Astrocyte of the cerebellum (primary cell): ENCODE measurements at regions not wholly inside any gene's neighbourhood (a gene's known extent, or its start where the extent isn't known, plus 50 kb on each side); places are given as distances from the start of the nearest gene placed in this dataset.

Experiments used
- DNase-seq: peaks from one replicate; pipeline ENCODE4 v3.0.0-alpha.2; 2011; ENCODE audit warnings: low read depth
- H3K4me3 ChIP-seq: 2 replicates; pipeline ENCODE4 v1.5.1; 2011; ENCODE audit warnings: mild to moderate bottlenecking, low read depth, low read length, moderate library complexity
- in situ Hi-C: cut with HindIII; loops from 2 replicates; pipeline ENCODE4 v1.10.0; 2017; ENCODE audit warnings: low sequenced_read_pairs
- TF ChIP-seq, protein P1 (sequence below): IDR thresholded peaks from 2 replicates; pipeline ENCODE4 v1.5.1; 2012; ENCODE audit warnings: low read length, low read depth, moderate library complexity, mild to moderate bottlenecking; ENCODE audit errors: missing control alignments

- no peak for DNase-seq
- H3K4me3 ChIP-seq: no peak overlapping the region
- in situ Hi-C loops: no loop called here
- TF ChIP-seq, protein P1, sequence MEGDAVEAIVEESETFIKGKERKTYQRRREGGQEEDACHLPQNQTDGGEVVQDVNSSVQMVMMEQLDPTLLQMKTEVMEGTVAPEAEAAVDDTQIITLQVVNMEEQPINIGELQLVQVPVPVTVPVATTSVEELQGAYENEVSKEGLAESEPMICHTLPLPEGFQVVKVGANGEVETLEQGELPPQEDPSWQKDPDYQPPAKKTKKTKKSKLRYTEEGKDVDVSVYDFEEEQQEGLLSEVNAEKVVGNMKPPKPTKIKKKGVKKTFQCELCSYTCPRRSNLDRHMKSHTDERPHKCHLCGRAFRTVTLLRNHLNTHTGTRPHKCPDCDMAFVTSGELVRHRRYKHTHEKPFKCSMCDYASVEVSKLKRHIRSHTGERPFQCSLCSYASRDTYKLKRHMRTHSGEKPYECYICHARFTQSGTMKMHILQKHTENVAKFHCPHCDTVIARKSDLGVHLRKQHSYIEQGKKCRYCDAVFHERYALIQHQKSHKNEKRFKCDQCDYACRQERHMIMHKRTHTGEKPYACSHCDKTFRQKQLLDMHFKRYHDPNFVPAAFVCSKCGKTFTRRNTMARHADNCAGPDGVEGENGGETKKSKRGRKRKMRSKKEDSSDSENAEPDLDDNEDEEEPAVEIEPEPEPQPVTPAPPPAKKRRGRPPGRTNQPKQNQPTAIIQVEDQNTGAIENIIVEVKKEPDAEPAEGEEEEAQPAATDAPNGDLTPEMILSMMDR: no peak
Observed at GRCh38 chr6:8157839-8158238, 55.5 kb upstream of the EEF1E1 start.

DNA sequence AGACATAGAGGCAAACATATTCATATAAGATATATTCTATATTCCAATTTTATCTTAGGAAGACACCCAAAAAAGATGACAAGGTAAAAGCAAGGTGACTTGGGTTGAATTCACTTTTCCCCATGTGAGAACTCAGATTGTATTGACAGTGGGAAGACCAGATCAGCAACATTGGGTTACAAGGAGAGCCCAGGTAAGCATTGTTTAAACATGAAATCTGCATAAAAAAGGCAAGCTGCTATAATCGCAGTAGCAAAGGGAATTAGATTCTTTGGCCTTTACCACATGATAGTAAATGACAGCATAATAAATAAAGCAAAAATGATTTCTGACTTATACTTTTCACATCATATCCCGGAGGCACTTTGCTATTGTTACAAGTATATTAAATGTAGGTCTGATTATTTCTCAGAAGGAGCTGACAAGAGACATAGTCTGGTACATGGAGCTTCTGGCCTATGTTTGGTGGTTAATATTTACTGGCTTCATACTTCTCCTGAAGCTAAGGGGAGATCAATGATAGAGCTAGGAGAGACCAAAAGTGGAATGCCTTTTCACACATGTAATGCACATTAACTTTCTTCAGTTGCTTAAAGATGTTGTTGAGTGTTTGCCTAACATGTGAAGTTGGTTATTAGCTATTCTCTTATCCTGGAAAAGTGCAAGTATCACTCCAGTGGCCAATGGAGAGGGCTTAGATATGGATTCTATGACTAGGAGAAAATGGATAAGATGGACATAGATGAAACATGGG is 53.1 kb upstream of the EEF1E1 start:
- no peak for DNase-seq
- in situ Hi-C loops: no loop called here
- TF ChIP-seq, protein P1: no peak
- H3K4me3 ChIP-seq: no peak overlapping the region
